GM23338 (cell line): ENCODE measurements at regions not wholly inside any gene's neighbourhood (a gene's known extent, or its start where the extent isn't known, plus 50 kb on each side); places are given as distances from the start of the nearest gene placed in this dataset.

Source experiments
- ATAC-seq: fragments of 200-7000 bp; cut with Tn5 transposase; 3 replicates; pipeline ENCODE4 v1.9.1; 2020
- DNase-seq: peaks from one replicate; pipeline ENCODE4 v3.0.0-alpha.2; 2015; ENCODE audit warnings: low spot score
- H2AFZ ChIP-seq: fragments of 200-600 bp; sonication (generic); 2 replicates; pipeline ENCODE4 v1.8.0; 2016; ENCODE audit warnings: antibody characterized with exemption, mild to moderate bottlenecking, moderate library complexity
- H3F3A ChIP-seq: fragments of 200-600 bp; sonication (generic); replicated peaks from 2 replicates; pipeline ENCODE4 v1.8.0; 2017; ENCODE audit warnings: antibody characterized with exemption, mixed run types, low read depth
- H3K27ac ChIP-seq: fragments of 200-600 bp; sonication (generic); 2 replicates; pipeline ENCODE4 v1.6.1; 2016; ENCODE audit warnings: low read depth
- H3K27me3 ChIP-seq: fragments of 200-600 bp; sonication (generic); 2 replicates; pipeline ENCODE4 v1.8.0; 2016; ENCODE audit warnings: mild to moderate bottlenecking, mixed run types, moderate library complexity; ENCODE audit not compliant: insufficient read depth
- H3K36me3 ChIP-seq: fragments of 200-600 bp; sonication (generic); 2 replicates; pipeline ENCODE4 v1.8.0; 2016; ENCODE audit warnings: mild to moderate bottlenecking; ENCODE audit not compliant: insufficient read depth
- H3K4me1 ChIP-seq: fragments of 200-600 bp; sonication (generic); 2 replicates; pipeline ENCODE4 v1.8.0; 2016; ENCODE audit warnings: mild to moderate bottlenecking, moderate library complexity; ENCODE audit not compliant: insufficient read depth
- H3K4me2 ChIP-seq: fragments of 200-600 bp; sonication (generic); 2 replicates; pipeline ENCODE4 v1.7.1; 2017; ENCODE audit warnings: mixed run types
- H3K4me3 ChIP-seq: fragments of 200-600 bp; sonication (generic); 2 replicates; pipeline ENCODE4 v1.6.1; 2016; ENCODE audit warnings: mixed run types
- H3K79me2 ChIP-seq: fragments of 200-600 bp; sonication (generic); replicated peaks from 2 replicates; pipeline ENCODE4 v1.8.0; 2017; ENCODE audit warnings: mild to moderate bottlenecking; ENCODE audit not compliant: insufficient read depth
- H3K9me2 ChIP-seq: fragments of 200-600 bp; sonication (generic); 2 replicates; pipeline ENCODE4 v1.8.0; 2017; ENCODE audit not compliant: insufficient read depth
- H4K20me1 ChIP-seq: fragments of 200-600 bp; sonication (generic); replicated peaks from 2 replicates; pipeline ENCODE4 v1.8.0; 2017; ENCODE audit warnings: mild to moderate bottlenecking; ENCODE audit not compliant: insufficient read depth
- H3K27ac Mint-ChIP-seq: 2 replicates; pipeline ENCODE4 v1.8.0; 2020; ENCODE audit warnings: inconsistent platforms, mild to moderate bottlenecking, moderate library complexity, mixed read lengths
- H3K27me3 Mint-ChIP-seq: 3 replicates; pipeline ENCODE4 v1.8.0; 2022; ENCODE audit warnings: low read depth, mild to moderate bottlenecking, moderate library complexity, mixed read lengths, inconsistent platforms; ENCODE audit not compliant: insufficient read depth, poor library complexity
- H3K36me3 Mint-ChIP-seq: 3 replicates; pipeline ENCODE4 v1.8.0; 2021; ENCODE audit warnings: low read depth, mild to moderate bottlenecking, inconsistent platforms, moderate library complexity, mixed read lengths
- H3K4me1 Mint-ChIP-seq: 3 replicates; pipeline ENCODE4 v1.8.0; 2020; ENCODE audit warnings: mild to moderate bottlenecking, inconsistent platforms, mixed read lengths
- H3K4me3 Mint-ChIP-seq: 3 replicates; pipeline ENCODE4 v1.8.0; 2021; ENCODE audit warnings: moderate library complexity, mild to moderate bottlenecking, inconsistent platforms, mixed read lengths
- H3K9me3 Mint-ChIP-seq: 3 replicates; pipeline ENCODE4 v1.8.0; 2020; ENCODE audit warnings: moderate library complexity, mild to moderate bottlenecking, inconsistent platforms, mixed read lengths
- CREB1 ChIP-seq: fragments of 250-450 bp; sonication (Bioruptor Pico); IDR thresholded peaks from 2 replicates; pipeline ENCODE4 v1.5.0; 2020; ENCODE audit warnings: low read depth, mild to moderate bottlenecking, moderate library complexity
- ETS1 ChIP-seq: IDR thresholded peaks from 2 replicates; pipeline ENCODE4 v1.6.1; 2016; ENCODE audit warnings: antibody characterized with exemption
- EZH2 ChIP-seq: fragments of 200-600 bp; sonication (generic); IDR thresholded peaks from one replicate; pipeline ENCODE4 v1.8.0; 2017; ENCODE audit warnings: antibody characterized with exemption, mild to moderate bottlenecking, low read depth; ENCODE audit not compliant: unreplicated experiment
- EZH2phosphoT487 ChIP-seq: fragments of 200-600 bp; sonication (generic); IDR thresholded peaks from one replicate; pipeline ENCODE4 v1.8.1; 2018; ENCODE audit warnings: antibody characterized with exemption; ENCODE audit not compliant: unreplicated experiment
- JUNB ChIP-seq: IDR thresholded peaks from one replicate; pipeline ENCODE4 v1.6.1; 2016; ENCODE audit warnings: antibody characterized with exemption; ENCODE audit not compliant: unreplicated experiment
- NANOG ChIP-seq: IDR thresholded peaks from 2 replicates; pipeline ENCODE4 v1.6.1; 2016; ENCODE audit warnings: antibody characterized with exemption, borderline replicate concordance
- POLR2AphosphoS5 ChIP-seq: IDR thresholded peaks from 2 replicates; pipeline ENCODE4 v1.6.1; 2016; ENCODE audit warnings: antibody characterized with exemption, low read depth
- STAT1 ChIP-seq: IDR thresholded peaks from one replicate; pipeline ENCODE4 v1.6.1; 2016; ENCODE audit warnings: antibody characterized with exemption; ENCODE audit not compliant: unreplicated experiment
- ZNF114 ChIP-seq: fragments of 250-450 bp; sonication (Bioruptor Pico); IDR thresholded peaks from 2 replicates; pipeline ENCODE4 v1.5.0; 2020; ENCODE audit warnings: mild to moderate bottlenecking, moderate library complexity
- ZNF331 ChIP-seq: fragments of 250-450 bp; sonication (Bioruptor Pico); IDR thresholded peaks from 2 replicates; pipeline ENCODE4 v1.5.0; 2020; ENCODE audit warnings: low read depth, mild to moderate bottlenecking, moderate library complexity
- TF ChIP-seq, protein P1 (sequence below): IDR thresholded peaks from one replicate; pipeline ENCODE4 v1.6.1; 2018; ENCODE audit warnings: antibody characterized with exemption; ENCODE audit not compliant: unreplicated experiment
- TF ChIP-seq, protein P2 (sequence below), 2 experiments: fragments of 200-600 bp in 1 of 2; sonication (generic) in 1 of 2; conservative IDR thresholded peaks; 2 replicates each; pipeline versions ENCODE4 v1.5.1 to v1.6.1; 2016 to 2017; ENCODE audit warnings: antibody characterized with exemption in 2 of 2, low read depth in 2 of 2, mild to moderate bottlenecking in 2 of 2, moderate library complexity in 1 of 2
- TF ChIP-seq, protein P3 (sequence below): fragments of 250-450 bp; sonication (Bioruptor Pico); IDR thresholded peaks from 2 replicates; pipeline ENCODE4 v1.5.0; 2020; ENCODE audit warnings: mild to moderate bottlenecking, moderate library complexity

GRCh38 chr12:105576261-105576660 lies 245.8 kb downstream of the C12orf75 start:
- no peak overlapping the region for H3K27ac Mint-ChIP-seq
- ATAC-seq: no peak

More at GRCh38 chr12:105576261-105576660, 245.8 kb downstream of the C12orf75 start:
- no peaks in the 10 kb centered on the region for H4K20me1 ChIP-seq
- H3F3A ChIP-seq: no peaks in the 10 kb centered on the region
- TF ChIP-seq ZNF114 (no peak), POLR2AphosphoS5 (no peak), EZH2 (no peak), JUNB (no peak), NANOG (no peak), CREB1 (no peak), ZNF331 (CRISPR knock-in tag) (no peak), STAT1 (no peak), EZH2phosphoT487 (no peak), ETS1 (no peak)
- TF ChIP-seq, protein P1, sequence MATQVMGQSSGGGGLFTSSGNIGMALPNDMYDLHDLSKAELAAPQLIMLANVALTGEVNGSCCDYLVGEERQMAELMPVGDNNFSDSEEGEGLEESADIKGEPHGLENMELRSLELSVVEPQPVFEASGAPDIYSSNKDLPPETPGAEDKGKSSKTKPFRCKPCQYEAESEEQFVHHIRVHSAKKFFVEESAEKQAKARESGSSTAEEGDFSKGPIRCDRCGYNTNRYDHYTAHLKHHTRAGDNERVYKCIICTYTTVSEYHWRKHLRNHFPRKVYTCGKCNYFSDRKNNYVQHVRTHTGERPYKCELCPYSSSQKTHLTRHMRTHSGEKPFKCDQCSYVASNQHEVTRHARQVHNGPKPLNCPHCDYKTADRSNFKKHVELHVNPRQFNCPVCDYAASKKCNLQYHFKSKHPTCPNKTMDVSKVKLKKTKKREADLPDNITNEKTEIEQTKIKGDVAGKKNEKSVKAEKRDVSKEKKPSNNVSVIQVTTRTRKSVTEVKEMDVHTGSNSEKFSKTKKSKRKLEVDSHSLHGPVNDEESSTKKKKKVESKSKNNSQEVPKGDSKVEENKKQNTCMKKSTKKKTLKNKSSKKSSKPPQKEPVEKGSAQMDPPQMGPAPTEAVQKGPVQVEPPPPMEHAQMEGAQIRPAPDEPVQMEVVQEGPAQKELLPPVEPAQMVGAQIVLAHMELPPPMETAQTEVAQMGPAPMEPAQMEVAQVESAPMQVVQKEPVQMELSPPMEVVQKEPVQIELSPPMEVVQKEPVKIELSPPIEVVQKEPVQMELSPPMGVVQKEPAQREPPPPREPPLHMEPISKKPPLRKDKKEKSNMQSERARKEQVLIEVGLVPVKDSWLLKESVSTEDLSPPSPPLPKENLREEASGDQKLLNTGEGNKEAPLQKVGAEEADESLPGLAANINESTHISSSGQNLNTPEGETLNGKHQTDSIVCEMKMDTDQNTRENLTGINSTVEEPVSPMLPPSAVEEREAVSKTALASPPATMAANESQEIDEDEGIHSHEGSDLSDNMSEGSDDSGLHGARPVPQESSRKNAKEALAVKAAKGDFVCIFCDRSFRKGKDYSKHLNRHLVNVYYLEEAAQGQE: no peak
- TF ChIP-seq, protein P2, sequence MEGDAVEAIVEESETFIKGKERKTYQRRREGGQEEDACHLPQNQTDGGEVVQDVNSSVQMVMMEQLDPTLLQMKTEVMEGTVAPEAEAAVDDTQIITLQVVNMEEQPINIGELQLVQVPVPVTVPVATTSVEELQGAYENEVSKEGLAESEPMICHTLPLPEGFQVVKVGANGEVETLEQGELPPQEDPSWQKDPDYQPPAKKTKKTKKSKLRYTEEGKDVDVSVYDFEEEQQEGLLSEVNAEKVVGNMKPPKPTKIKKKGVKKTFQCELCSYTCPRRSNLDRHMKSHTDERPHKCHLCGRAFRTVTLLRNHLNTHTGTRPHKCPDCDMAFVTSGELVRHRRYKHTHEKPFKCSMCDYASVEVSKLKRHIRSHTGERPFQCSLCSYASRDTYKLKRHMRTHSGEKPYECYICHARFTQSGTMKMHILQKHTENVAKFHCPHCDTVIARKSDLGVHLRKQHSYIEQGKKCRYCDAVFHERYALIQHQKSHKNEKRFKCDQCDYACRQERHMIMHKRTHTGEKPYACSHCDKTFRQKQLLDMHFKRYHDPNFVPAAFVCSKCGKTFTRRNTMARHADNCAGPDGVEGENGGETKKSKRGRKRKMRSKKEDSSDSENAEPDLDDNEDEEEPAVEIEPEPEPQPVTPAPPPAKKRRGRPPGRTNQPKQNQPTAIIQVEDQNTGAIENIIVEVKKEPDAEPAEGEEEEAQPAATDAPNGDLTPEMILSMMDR (conservative IDR thresholded peaks at IDR 0.05; ENCODE audit: low read depth in 2 of 2): no peak
- TF ChIP-seq, protein P3, sequence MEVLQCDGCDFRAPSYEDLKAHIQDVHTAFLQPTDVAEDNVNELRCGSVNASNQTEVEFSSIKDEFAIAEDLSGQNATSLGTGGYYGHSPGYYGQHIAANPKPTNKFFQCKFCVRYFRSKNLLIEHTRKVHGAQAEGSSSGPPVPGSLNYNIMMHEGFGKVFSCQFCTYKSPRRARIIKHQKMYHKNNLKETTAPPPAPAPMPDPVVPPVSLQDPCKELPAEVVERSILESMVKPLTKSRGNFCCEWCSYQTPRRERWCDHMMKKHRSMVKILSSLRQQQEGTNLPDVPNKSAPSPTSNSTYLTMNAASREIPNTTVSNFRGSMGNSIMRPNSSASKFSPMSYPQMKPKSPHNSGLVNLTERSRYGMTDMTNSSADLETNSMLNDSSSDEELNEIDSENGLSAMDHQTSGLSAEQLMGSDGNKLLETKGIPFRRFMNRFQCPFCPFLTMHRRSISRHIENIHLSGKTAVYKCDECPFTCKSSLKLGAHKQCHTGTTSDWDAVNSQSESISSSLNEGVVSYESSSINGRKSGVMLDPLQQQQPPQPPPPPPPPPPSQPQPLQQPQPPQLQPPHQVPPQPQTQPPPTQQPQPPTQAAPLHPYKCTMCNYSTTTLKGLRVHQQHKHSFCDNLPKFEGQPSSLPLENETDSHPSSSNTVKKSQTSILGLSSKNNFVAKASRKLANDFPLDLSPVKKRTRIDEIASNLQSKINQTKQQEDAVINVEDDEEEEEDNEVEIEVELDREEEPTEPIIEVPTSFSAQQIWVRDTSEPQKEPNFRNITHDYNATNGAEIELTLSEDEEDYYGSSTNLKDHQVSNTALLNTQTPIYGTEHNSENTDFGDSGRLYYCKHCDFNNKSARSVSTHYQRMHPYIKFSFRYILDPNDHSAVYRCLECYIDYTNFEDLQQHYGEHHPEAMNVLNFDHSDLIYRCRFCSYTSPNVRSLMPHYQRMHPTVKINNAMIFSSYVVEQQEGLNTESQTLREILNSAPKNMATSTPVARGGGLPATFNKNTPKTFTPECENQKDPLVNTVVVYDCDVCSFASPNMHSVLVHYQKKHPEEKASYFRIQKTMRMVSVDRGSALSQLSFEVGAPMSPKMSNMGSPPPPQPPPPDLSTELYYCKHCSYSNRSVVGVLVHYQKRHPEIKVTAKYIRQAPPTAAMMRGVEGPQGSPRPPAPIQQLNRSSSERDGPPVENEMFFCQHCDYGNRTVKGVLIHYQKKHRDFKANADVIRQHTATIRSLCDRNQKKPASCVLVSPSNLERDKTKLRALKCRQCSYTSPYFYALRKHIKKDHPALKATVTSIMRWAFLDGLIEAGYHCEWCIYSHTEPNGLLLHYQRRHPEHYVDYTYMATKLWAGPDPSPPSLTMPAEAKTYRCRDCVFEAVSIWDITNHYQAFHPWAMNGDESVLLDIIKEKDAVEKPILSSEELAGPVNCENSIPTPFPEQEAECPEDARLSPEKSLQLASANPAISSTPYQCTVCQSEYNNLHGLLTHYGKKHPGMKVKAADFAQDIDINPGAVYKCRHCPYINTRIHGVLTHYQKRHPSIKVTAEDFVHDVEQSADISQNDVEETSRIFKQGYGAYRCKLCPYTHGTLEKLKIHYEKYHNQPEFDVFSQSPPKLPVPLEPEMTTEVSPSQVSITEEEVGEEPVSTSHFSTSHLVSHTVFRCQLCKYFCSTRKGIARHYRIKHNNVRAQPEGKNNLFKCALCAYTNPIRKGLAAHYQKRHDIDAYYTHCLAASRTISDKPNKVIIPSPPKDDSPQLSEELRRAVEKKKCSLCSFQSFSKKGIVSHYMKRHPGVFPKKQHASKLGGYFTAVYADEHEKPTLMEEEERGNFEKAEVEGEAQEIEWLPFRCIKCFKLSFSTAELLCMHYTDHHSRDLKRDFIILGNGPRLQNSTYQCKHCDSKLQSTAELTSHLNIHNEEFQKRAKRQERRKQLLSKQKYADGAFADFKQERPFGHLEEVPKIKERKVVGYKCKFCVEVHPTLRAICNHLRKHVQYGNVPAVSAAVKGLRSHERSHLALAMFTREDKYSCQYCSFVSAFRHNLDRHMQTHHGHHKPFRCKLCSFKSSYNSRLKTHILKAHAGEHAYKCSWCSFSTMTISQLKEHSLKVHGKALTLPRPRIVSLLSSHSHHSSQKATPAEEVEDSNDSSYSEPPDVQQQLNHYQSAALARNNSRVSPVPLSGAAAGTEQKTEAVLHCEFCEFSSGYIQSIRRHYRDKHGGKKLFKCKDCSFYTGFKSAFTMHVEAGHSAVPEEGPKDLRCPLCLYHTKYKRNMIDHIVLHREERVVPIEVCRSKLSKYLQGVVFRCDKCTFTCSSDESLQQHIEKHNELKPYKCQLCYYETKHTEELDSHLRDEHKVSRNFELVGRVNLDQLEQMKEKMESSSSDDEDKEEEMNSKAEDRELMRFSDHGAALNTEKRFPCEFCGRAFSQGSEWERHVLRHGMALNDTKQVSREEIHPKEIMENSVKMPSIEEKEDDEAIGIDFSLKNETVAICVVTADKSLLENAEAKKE (CRISPR knock-in tag): no peak
- no peak overlapping the region for H3K4me2 ChIP-seq
- H3K4me1 ChIP-seq: no peaks in the 10 kb centered on the region
- Mint-ChIP-seq H3K9me3 (no peaks in the 10 kb centered on the region; the same call in 2 of the 3 replicates), H3K4me3 (no peak overlapping the region), H3K4me1 (no peaks in the 10 kb centered on the region; the same call in 2 of the 3 replicates), H3K27me3 (peaks cover 2% of the 10 kb centered on the region), H3K36me3 (no peaks in the 10 kb centered on the region)
- H3K4me3 ChIP-seq: no peak overlapping the region
- no peak overlapping the region for H2AFZ ChIP-seq
- H3K79me2 ChIP-seq: no peaks in the 10 kb centered on the region
- DNase-seq: no peak
- no peak overlapping the region for H3K27ac ChIP-seq
- H3K36me3 ChIP-seq: no peaks in the 10 kb centered on the region
- H3K9me2 ChIP-seq: peaks cover 9% of the 10 kb centered on the region; the same call in 1 of the 2 replicates
- no peaks in the 10 kb centered on the region for H3K27me3 ChIP-seq
